AG04449 (cell line): ENCODE measurements at regions not wholly inside any gene's neighbourhood (a gene's known extent, or its start where the extent isn't known, plus 50 kb on each side); places are given as distances from the start of the nearest gene placed in this dataset.

Experiments
- CTCF ChIA-PET: fragments of 350-600 bp; formaldehyde crosslinking; extraction: SDS; loops from one replicate; lab custom pipeline; 2021; ENCODE audit warnings: antibody characterized with exemption; lab: Yijun Ruan, JAX
- POLR2A ChIA-PET: fragments of 400-600, 350-600 bp; formaldehyde crosslinking; extraction: SDS; loops from one replicate; lab custom pipeline; 2020; ENCODE audit warnings: antibody characterized with exemption, inconsistent platforms; lab: Yijun Ruan, JAX
- DNase-seq: peaks from one replicate; pipeline ENCODE4 v3.0.0-alpha.2; 2010; ENCODE audit warnings: low read depth, low spot score
- H3K4me3 ChIP-seq: 2 replicates; pipeline ENCODE4 v1.5.1; 2011; ENCODE audit warnings: low read depth, mild to moderate bottlenecking, control low read depth, low read length
- CTCF ChIP-seq: IDR thresholded peaks from one replicate; pipeline ENCODE4 v1.5.1; 2011; ENCODE audit warnings: mild to moderate bottlenecking, moderate library complexity, low read length, control low read depth, inconsistent platforms; ENCODE audit not compliant: insufficient read depth; ENCODE audit errors: missing control alignments

- POLR2A ChIA-PET = no interaction called here
- no peak for TF ChIP-seq CTCF
- no peak for DNase-seq
- CTCF ChIA-PET = no interaction called here
- no peak overlapping the region for H3K4me3 ChIP-seq
Measured at GRCh38 chr5:62727184-62727583, 148.6 kb downstream of the LRRC70 start.

GRCh38 chr5:62722360-62722759, 143.7 kb downstream of the LRRC70 start:
- ChIA-PET POLR2A (no interaction called here), CTCF (no interaction called here)
- no peak for DNase-seq
- no peak overlapping the region for H3K4me3 ChIP-seq
- TF ChIP-seq CTCF = no peak

- CTCF ChIA-PET = no interaction called here
- peak; percentile 56 for TF ChIP-seq CTCF
- POLR2A ChIA-PET = no interaction called here
- H3K4me3 ChIP-seq = no peak overlapping the region
- DNase-seq = no peak
Measured at GRCh38 chr5:62720031-62720441, 141.4 kb downstream of the LRRC70 start.

GRCh38 chr5:62719061-62719720, 140.6 kb downstream of the LRRC70 start:
- DNase-seq = no peak
- POLR2A ChIA-PET = no interaction called here
- H3K4me3 ChIP-seq = no peak overlapping the region
- CTCF ChIA-PET = interaction anchor here (1.2 kb wide), 1 partner anchor 60 kb away, joined by 3 read pairs; no protein-coding TSS in a partner anchor
- no peak for TF ChIP-seq CTCF

GRCh38 chr5:62718324-62718723, 139.7 kb downstream of the LRRC70 start:
- H3K4me3 ChIP-seq = no peak overlapping the region
- POLR2A ChIA-PET = no interaction called here
- no peak for DNase-seq
- CTCF ChIA-PET = interaction anchor here (1.2 kb wide), 1 partner anchor 61 kb away, joined by 3 read pairs; no protein-coding TSS in a partner anchor
- no peak for TF ChIP-seq CTCF

- no peak overlapping the region for H3K4me3 ChIP-seq
- ChIA-PET POLR2A (no interaction called here), CTCF (no interaction called here)
- no peak for DNase-seq
- no peak for TF ChIP-seq CTCF
Measured at GRCh38 chr5:62717301-62717933, 138.8 kb downstream of the LRRC70 start.
